Neuron (in vitro differentiated cells): ENCODE measurements at regions not wholly inside any gene's neighbourhood (a gene's known extent, or its start where the extent isn't known, plus 50 kb on each side); places are given as distances from the start of the nearest gene placed in this dataset.
"Not testable (repeated sequence)": the region's sequence is repeated elsewhere in the genome, so short reads cannot be mapped to it uniquely, and the experiment has no call there.

ENCODE experiments used
- H2AFZ ChIP-seq: one replicate; pipeline ENCODE4 v1.6.1; 2013; ENCODE audit warnings: low read depth, mild to moderate bottlenecking, inconsistent platforms, low read length, moderate library complexity
- H3K27me3 ChIP-seq: one replicate; pipeline ENCODE4 v1.6.1; 2013; ENCODE audit warnings: low read length; ENCODE audit not compliant: insufficient read depth
- H3K36me3 ChIP-seq: one replicate; pipeline ENCODE4 v1.6.1; 2013; ENCODE audit warnings: low read length; ENCODE audit not compliant: insufficient read depth
- H3K4me1 ChIP-seq: one replicate; pipeline ENCODE4 v1.6.1; 2013; ENCODE audit warnings: low read length; ENCODE audit not compliant: insufficient read depth
- H3K4me3 ChIP-seq: 2 replicates; pipeline ENCODE4 v1.5.1; 2013; ENCODE audit warnings: mild to moderate bottlenecking, low read length, moderate library complexity
- H3K9me3 ChIP-seq: one replicate; pipeline ENCODE4 v1.6.1; 2013; ENCODE audit warnings: low read length

- Histone ChIP-seq H3K4me1 (no peaks in the 10 kb centered on the region), H2AFZ (no peak overlapping the region), H3K27me3 (no peaks in the 10 kb centered on the region), H3K9me3 (no peaks in the 10 kb centered on the region), H3K36me3 (no peaks in the 10 kb centered on the region), H3K4me3 (no peak overlapping the region)
Observed at GRCh38 chr5:32934529-32934928, 223.4 kb downstream of the NPR3 start.

GRCh38 chr5:32935283-32935682, 224.2 kb downstream of the NPR3 start:
- H3K36me3 ChIP-seq, result no peaks in the 10 kb centered on the region
- no peak overlapping the region for H3K4me3 ChIP-seq
- no peaks in the 10 kb centered on the region for H3K9me3 ChIP-seq
- H3K4me1 ChIP-seq, result no peaks in the 10 kb centered on the region
- H3K27me3 ChIP-seq, result no peaks in the 10 kb centered on the region
- H2AFZ ChIP-seq, result no peak overlapping the region

- no peaks in the 10 kb centered on the region for H3K36me3 ChIP-seq
- no peaks in the 10 kb centered on the region for H3K9me3 ChIP-seq
- no peaks in the 10 kb centered on the region for H3K4me1 ChIP-seq
- no peak overlapping the region for H3K4me3 ChIP-seq
- H3K27me3 ChIP-seq, result no peaks in the 10 kb centered on the region
- no peak overlapping the region for H2AFZ ChIP-seq
Observed at GRCh38 chr5:32936329-32936728, 225.2 kb downstream of the NPR3 start.

- no peaks in the 10 kb centered on the region for H3K9me3 ChIP-seq
- no peak overlapping the region for H2AFZ ChIP-seq
- no peak overlapping the region for H3K4me3 ChIP-seq
- no peaks in the 10 kb centered on the region for H3K4me1 ChIP-seq
- no peaks in the 10 kb centered on the region for H3K27me3 ChIP-seq
- no peaks in the 10 kb centered on the region for H3K36me3 ChIP-seq
Observed at GRCh38 chr5:32942225-32942989, 231.3 kb downstream of the NPR3 start.

- no peak overlapping the region for H3K4me3 ChIP-seq
- no peaks in the 10 kb centered on the region for H3K9me3 ChIP-seq
- H3K36me3 ChIP-seq, result no peaks in the 10 kb centered on the region
Observed at GRCh38 chr5:32949286-32949970, 238.3 kb downstream of the NPR3 start.

GRCh38 chr5:32951003-32951402, 239.9 kb downstream of the NPR3 start:
- Histone ChIP-seq H3K27me3 (no peaks in the 10 kb centered on the region), H3K4me1 (no peaks in the 10 kb centered on the region), H3K9me3 (no peaks in the 10 kb centered on the region), H3K4me3 (no peak overlapping the region), H3K36me3 (no peaks in the 10 kb centered on the region), H2AFZ (no peak overlapping the region)

More at GRCh38 chr5:32949286-32949970, 238.3 kb downstream of the NPR3 start:
- no peak overlapping the region for H2AFZ ChIP-seq
- H3K27me3 ChIP-seq, result no peaks in the 10 kb centered on the region
- no peaks in the 10 kb centered on the region for H3K4me1 ChIP-seq

GRCh38 chr5:32951878-32952277, 240.8 kb downstream of the NPR3 start:
- Histone ChIP-seq H3K9me3 (no peaks in the 10 kb centered on the region), H3K36me3 (no peaks in the 10 kb centered on the region), H2AFZ (no peak overlapping the region)

GRCh38 chr5:32952421-32952820, 241.3 kb downstream of the NPR3 start:
- not testable (repeated sequence) for H3K9me3 ChIP-seq, H3K27me3 ChIP-seq, H3K4me3 ChIP-seq, H3K4me1 ChIP-seq, H3K36me3 ChIP-seq, H2AFZ ChIP-seq

More at GRCh38 chr5:32951878-32952277, 240.8 kb downstream of the NPR3 start:
- H3K27me3 ChIP-seq, result no peaks in the 10 kb centered on the region
- H3K4me1 ChIP-seq, result no peaks in the 10 kb centered on the region
- no peak overlapping the region for H3K4me3 ChIP-seq

- H3K4me3 ChIP-seq, result no peak overlapping the region
- H3K36me3 ChIP-seq, result no peaks in the 10 kb centered on the region
- H3K27me3 ChIP-seq, result no peaks in the 10 kb centered on the region
- no peaks in the 10 kb centered on the region for H3K9me3 ChIP-seq
- no peaks in the 10 kb centered on the region for H3K4me1 ChIP-seq
- no peak overlapping the region for H2AFZ ChIP-seq
Observed at GRCh38 chr5:32953694-32954093, 242.6 kb downstream of the NPR3 start.

- Histone ChIP-seq H3K4me1 (no peaks in the 10 kb centered on the region), H3K4me3 (no peak overlapping the region), H2AFZ (no peak overlapping the region), H3K27me3 (no peaks in the 10 kb centered on the region), H3K36me3 (no peaks in the 10 kb centered on the region), H3K9me3 (no peaks in the 10 kb centered on the region)
Observed at GRCh38 chr5:32955814-32956213, 244.7 kb downstream of the NPR3 start.

GRCh38 chr5:32960340-32961058, 249.4 kb downstream of the NPR3 start:
- no peaks in the 10 kb centered on the region for H3K9me3 ChIP-seq
- H3K4me3 ChIP-seq, result no peak overlapping the region
- H3K36me3 ChIP-seq, result no peaks in the 10 kb centered on the region
- no peak overlapping the region for H2AFZ ChIP-seq
- no peaks in the 10 kb centered on the region for H3K27me3 ChIP-seq
- H3K4me1 ChIP-seq, result no peaks in the 10 kb centered on the region

- Histone ChIP-seq H3K4me1 (no peaks in the 10 kb centered on the region), H3K4me3 (no peak overlapping the region), H3K9me3 (no peaks in the 10 kb centered on the region), H2AFZ (no peak overlapping the region), H3K27me3 (no peaks in the 10 kb centered on the region), H3K36me3 (no peaks in the 10 kb centered on the region)
Observed at GRCh38 chr5:32961059-32961415, 249.9 kb downstream of the NPR3 start.

- H3K9me3 ChIP-seq, result no peaks in the 10 kb centered on the region
- no peaks in the 10 kb centered on the region for H3K27me3 ChIP-seq
- no peaks in the 10 kb centered on the region for H3K36me3 ChIP-seq
- H3K4me3 ChIP-seq, result no peak overlapping the region
- H3K4me1 ChIP-seq, result no peaks in the 10 kb centered on the region
- H2AFZ ChIP-seq, result no peak overlapping the region
Observed at GRCh38 chr5:32964261-32964660, 253.1 kb downstream of the NPR3 start.
